C4-2B (cell line): ENCODE measurements at regions not wholly inside any gene's neighbourhood (a gene's known extent, or its start where the extent isn't known, plus 50 kb on each side); places are given as distances from the start of the nearest gene placed in this dataset.

Source experiments
- ZFX ChIP-seq: fragments of 450-650 bp; IDR thresholded peaks from 2 replicates; pipeline ENCODE4 v1.6.1; 2017
- TF ChIP-seq, protein P1 (sequence below): fragments of 450-650 bp; conservative IDR thresholded peaks from 2 replicates; pipeline ENCODE4 v1.5.1; 2017; ENCODE audit warnings: mild to moderate bottlenecking

DNA sequence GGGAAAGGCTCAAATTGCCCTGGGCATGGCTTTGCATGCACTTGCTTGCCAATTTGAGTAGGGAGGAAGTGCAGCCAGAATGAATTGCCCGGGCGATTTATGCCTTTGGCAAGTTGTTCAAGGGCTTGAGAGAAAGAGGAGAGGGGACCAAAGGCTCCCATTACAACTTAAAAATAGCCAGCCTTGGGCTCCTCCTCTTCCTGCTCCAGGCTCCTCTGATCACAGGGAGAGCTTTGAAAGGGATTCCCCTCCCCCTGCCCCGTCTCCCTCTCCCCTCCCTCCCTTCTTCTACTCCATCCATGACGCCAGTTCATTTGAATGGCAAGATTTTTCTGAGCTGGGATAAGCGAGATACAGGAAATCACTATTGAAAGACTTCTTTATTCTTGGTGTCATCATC lies 304.9 kb upstream of the JAG1 start:
- TF ChIP-seq, protein P1, sequence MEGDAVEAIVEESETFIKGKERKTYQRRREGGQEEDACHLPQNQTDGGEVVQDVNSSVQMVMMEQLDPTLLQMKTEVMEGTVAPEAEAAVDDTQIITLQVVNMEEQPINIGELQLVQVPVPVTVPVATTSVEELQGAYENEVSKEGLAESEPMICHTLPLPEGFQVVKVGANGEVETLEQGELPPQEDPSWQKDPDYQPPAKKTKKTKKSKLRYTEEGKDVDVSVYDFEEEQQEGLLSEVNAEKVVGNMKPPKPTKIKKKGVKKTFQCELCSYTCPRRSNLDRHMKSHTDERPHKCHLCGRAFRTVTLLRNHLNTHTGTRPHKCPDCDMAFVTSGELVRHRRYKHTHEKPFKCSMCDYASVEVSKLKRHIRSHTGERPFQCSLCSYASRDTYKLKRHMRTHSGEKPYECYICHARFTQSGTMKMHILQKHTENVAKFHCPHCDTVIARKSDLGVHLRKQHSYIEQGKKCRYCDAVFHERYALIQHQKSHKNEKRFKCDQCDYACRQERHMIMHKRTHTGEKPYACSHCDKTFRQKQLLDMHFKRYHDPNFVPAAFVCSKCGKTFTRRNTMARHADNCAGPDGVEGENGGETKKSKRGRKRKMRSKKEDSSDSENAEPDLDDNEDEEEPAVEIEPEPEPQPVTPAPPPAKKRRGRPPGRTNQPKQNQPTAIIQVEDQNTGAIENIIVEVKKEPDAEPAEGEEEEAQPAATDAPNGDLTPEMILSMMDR: no peak
- no peak for TF ChIP-seq ZFX
